PFSK-1 (cell line): ENCODE measurements at regions not wholly inside any gene's neighbourhood (a gene's known extent, or its start where the extent isn't known, plus 50 kb on each side); places are given as distances from the start of the nearest gene placed in this dataset.

Source experiments
- FOXP2 ChIP-seq: optimal IDR thresholded peaks from 2 replicates; pipeline ENCODE3; 2011; ENCODE audit warnings: borderline replicate concordance, control low read depth, inconsistent platforms; ENCODE audit not compliant: insufficient read depth; ENCODE audit errors: extremely low read length, extremely low read depth
- POLR2AphosphoS5 ChIP-seq: IDR thresholded peaks from 2 replicates; pipeline ENCODE4 v1.6.1; 2012; ENCODE audit warnings: low read depth, mild to moderate bottlenecking, control low read depth, low read length, moderate library complexity
- TAF1 ChIP-seq: IDR thresholded peaks from 2 replicates; pipeline ENCODE4 v1.6.1; 2012; ENCODE audit warnings: low read length, control low read depth, borderline replicate concordance; ENCODE audit not compliant: insufficient read depth
- TF ChIP-seq, protein P1 (sequence below), 2 experiments: IDR thresholded peaks; 2 replicates each; pipeline versions ENCODE4 v1.6.1 to v1.8.0; 2011 to 2012; ENCODE audit warnings: low read depth in 2 of 2, low read length in 2 of 2, control low read depth in 1 of 2, inconsistent platforms in 1 of 2, mild to moderate bottlenecking in 1 of 2, moderate library complexity in 1 of 2; ENCODE audit not compliant: insufficient read depth in 1 of 2

DNA sequence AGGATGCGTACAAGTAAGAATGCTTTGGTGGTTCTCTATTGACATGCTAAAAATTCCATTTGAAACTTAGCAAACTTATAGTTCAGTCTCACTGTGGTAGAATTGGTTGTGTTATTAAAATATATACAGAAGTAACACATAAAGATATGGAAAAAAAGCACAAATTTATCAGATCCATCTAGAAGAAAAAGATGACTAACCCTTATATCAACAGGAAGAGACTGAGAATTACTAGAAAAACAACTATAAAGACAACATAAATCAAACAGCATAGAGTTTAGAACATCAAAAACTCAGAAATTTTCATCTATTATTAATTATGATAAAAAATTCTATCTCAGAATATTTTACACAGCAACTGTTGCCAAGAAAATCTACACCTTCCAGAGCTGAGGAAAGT is 491.0 kb downstream of the ETNK1 start:
- TF ChIP-seq POLR2AphosphoS5 (no peak), FOXP2 (no peak), TAF1 (no peak)
- TF ChIP-seq, protein P1, sequence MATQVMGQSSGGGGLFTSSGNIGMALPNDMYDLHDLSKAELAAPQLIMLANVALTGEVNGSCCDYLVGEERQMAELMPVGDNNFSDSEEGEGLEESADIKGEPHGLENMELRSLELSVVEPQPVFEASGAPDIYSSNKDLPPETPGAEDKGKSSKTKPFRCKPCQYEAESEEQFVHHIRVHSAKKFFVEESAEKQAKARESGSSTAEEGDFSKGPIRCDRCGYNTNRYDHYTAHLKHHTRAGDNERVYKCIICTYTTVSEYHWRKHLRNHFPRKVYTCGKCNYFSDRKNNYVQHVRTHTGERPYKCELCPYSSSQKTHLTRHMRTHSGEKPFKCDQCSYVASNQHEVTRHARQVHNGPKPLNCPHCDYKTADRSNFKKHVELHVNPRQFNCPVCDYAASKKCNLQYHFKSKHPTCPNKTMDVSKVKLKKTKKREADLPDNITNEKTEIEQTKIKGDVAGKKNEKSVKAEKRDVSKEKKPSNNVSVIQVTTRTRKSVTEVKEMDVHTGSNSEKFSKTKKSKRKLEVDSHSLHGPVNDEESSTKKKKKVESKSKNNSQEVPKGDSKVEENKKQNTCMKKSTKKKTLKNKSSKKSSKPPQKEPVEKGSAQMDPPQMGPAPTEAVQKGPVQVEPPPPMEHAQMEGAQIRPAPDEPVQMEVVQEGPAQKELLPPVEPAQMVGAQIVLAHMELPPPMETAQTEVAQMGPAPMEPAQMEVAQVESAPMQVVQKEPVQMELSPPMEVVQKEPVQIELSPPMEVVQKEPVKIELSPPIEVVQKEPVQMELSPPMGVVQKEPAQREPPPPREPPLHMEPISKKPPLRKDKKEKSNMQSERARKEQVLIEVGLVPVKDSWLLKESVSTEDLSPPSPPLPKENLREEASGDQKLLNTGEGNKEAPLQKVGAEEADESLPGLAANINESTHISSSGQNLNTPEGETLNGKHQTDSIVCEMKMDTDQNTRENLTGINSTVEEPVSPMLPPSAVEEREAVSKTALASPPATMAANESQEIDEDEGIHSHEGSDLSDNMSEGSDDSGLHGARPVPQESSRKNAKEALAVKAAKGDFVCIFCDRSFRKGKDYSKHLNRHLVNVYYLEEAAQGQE (IDR thresholded peaks at IDR 0.05; ENCODE audit: insufficient read depth in 1 of 2, low read depth in 2 of 2, low read length in 2 of 2): no peak
